ENCODE measurements at regions not wholly inside any gene's neighbourhood (a gene's known extent, or its start where the extent isn't known, plus 50 kb on each side); places are given as distances from the start of the nearest gene placed in this dataset.

- DNase-seq: no peak
Measured at GRCh38 chr19:32265995-32266394, 79.4 kb upstream of the ZNF507 start.

GRCh38 chr19:32266460-32266859, 79.0 kb upstream of the ZNF507 start:
- no peak for DNase-seq

GRCh38 chr19:32268381-32268780, 77.0 kb upstream of the ZNF507 start:
- no peak for DNase-seq

- DNase-seq: no peak
Measured at GRCh38 chr19:32269831-32270230, 75.6 kb upstream of the ZNF507 start.

- DNase-seq: no peak
Measured at GRCh38 chr19:32273483-32273882, 71.9 kb upstream of the ZNF507 start.

- DNase-seq: no peak
Measured at GRCh38 chr19:32287086-32287485, 58.3 kb upstream of the ZNF507 start.

- DNase-seq: peak in 31 of 51 donors; percentile 2 to 67 (median 23)
Measured at GRCh38 chr19:32287811-32288227, 57.6 kb upstream of the ZNF507 start.

GRCh38 chr19:32289566-32290210, 55.7 kb upstream of the ZNF507 start:
- no peak for DNase-seq

GRCh38 chr19:32291876-32292275, 53.5 kb upstream of the ZNF507 start:
- no peak for DNase-seq

- DNase-seq: no peak
Measured at GRCh38 chr19:32294871-32295438, 50.5 kb upstream of the ZNF507 start.

All from hypothalamus (tissue), 51 donors.